Muscle layer of colon (tissue), 2 donors: ENCODE measurements at regions not wholly inside any gene's neighbourhood (a gene's known extent, or its start where the extent isn't known, plus 50 kb on each side); places are given as distances from the start of the nearest gene placed in this dataset.

Source experiments
- H3K27ac ChIP-seq: one replicate; pipeline ENCODE4 v1.7.0; 2013; ENCODE audit warnings: low read depth, mild to moderate bottlenecking, low read length, moderate library complexity
- H3K27me3 ChIP-seq, 2 donors: one replicate each; pipeline ENCODE4 v1.7.0; 2013; ENCODE audit warnings: low read length in 2 of 2, mild to moderate bottlenecking in 2 of 2; ENCODE audit not compliant: insufficient read depth in 2 of 2, control insufficient read depth in 1 of 2
- H3K36me3 ChIP-seq: one replicate; pipeline ENCODE4 v1.7.0; 2013; ENCODE audit warnings: mild to moderate bottlenecking, low read length; ENCODE audit not compliant: insufficient read depth
- H3K4me1 ChIP-seq: one replicate; pipeline ENCODE4 v1.7.0; 2013; ENCODE audit warnings: mild to moderate bottlenecking, low read length; ENCODE audit not compliant: insufficient read depth
- H3K4me3 ChIP-seq, 2 donors: one replicate each; pipeline ENCODE4 v1.7.0; 2013; ENCODE audit warnings: low read length in 2 of 2, low read depth in 1 of 2, mild to moderate bottlenecking in 1 of 2, moderate library complexity in 1 of 2
- H3K9ac ChIP-seq: one replicate; pipeline ENCODE4 v1.7.0; 2013; ENCODE audit warnings: low read length
- H3K9me3 ChIP-seq: one replicate; pipeline ENCODE4 v1.7.0; 2013; ENCODE audit warnings: mild to moderate bottlenecking, low read length
- donor health status: abdominal sarcoma.
- donor health status: Adenocarcinoma of cecum.

DNA sequence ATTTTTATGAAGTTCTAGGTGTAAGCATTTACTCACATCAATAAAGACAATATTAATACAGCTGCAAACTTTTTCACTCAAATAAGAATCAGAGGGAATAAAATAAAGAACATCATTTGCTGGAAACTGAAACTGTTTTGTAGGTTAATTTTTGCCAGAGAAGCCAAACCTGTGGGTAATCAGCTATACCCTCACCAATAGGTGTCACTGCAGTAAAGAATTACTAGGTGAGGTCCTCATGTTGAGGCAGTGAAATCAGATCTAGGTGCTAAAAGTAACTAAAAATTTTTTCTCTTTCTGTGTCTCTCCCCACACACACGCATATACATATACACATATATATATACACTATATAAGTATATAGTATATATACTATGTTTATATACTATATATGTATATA lies 1016.3 kb upstream of the SEMA6A start:
- Histone ChIP-seq H3K4me1 (no peaks in the 10 kb centered on the region), H3K9ac (no peak overlapping the region), H3K27ac (no peak overlapping the region), H3K27me3 (no peaks in the 10 kb centered on the region), H3K36me3 (no peaks in the 10 kb centered on the region), H3K9me3 (no peaks in the 10 kb centered on the region), H3K4me3 (no peak overlapping the region)

DNA sequence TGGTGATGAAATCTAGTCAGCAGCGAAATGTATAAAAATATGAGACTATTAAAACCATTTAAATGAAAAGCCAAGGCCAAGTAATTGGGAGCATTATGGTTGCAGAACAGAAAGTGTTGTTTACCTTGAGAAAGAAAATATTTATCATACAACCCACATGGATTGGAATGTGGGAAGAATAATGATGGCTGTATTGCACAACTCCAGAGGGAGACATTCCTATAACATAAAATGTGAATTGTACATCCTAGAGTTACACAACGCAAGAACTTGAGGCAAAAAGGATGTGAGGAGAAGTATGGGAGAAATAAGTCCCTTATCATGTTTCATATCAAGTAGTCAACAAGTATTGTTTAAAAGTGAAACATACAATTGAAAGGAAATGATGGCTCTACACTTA lies 1014.0 kb upstream of the SEMA6A start:
- H3K36me3 ChIP-seq: no peaks in the 10 kb centered on the region
- H3K9ac ChIP-seq: no peak overlapping the region
- no peaks in the 10 kb centered on the region for H3K4me1 ChIP-seq
- H3K27ac ChIP-seq: no peak overlapping the region
- H3K4me3 ChIP-seq: no peak overlapping the region
- no peaks in the 10 kb centered on the region for H3K9me3 ChIP-seq
- H3K27me3 ChIP-seq: no peaks in the 10 kb centered on the region

DNA sequence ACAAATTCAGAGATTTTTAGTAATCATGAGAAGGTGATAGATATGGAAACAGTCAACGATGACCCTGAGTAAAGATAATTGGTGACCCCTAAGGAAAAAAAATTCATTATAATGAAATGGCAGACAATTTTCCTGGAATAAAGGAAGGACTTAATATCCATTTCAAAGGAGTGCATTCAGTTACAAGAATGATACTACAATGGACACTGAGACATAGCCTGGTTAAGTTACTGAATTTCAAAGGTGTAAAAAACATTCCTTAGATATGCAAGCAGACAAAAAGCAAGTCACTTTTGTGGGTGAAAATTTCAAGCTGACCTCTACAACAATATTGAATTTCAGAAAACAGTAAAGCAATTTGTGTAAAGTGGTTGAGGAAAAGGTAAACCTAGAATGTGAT lies 1012.5 kb upstream of the SEMA6A start:
- no peak overlapping the region for H3K9ac ChIP-seq
- no peaks in the 10 kb centered on the region for H3K4me1 ChIP-seq
- H3K36me3 ChIP-seq: no peaks in the 10 kb centered on the region
- no peak overlapping the region for H3K27ac ChIP-seq
- H3K4me3 ChIP-seq: no peak overlapping the region
- H3K9me3 ChIP-seq: no peaks in the 10 kb centered on the region
- no peaks in the 10 kb centered on the region for H3K27me3 ChIP-seq

DNA sequence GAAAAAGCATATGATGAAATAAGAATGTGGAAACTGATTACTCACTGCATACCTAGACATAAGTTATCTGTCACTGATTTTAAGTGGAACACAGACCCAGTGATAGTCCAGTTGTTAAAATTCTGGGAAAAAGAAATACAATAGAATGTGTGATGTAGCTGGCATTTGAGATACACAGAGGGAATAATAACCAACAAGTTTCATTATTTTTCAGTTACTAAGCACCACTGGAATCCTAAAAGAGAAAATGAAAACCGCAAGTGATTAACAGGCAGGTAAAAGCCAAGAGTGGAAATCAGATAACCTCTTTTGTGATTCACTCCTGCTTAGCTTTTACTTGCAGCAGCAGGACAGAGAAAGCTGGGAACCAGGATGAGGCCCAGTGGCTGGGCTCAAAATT lies 994.0 kb upstream of the SEMA6A start:
- no peak overlapping the region for H3K27ac ChIP-seq
- H3K4me1 ChIP-seq: no peaks in the 10 kb centered on the region
- H3K4me3 ChIP-seq: no peak overlapping the region
- no peak overlapping the region for H3K9ac ChIP-seq
- H3K9me3 ChIP-seq: no peaks in the 10 kb centered on the region
- no peaks in the 10 kb centered on the region for H3K36me3 ChIP-seq
- no peaks in the 10 kb centered on the region for H3K27me3 ChIP-seq

DNA sequence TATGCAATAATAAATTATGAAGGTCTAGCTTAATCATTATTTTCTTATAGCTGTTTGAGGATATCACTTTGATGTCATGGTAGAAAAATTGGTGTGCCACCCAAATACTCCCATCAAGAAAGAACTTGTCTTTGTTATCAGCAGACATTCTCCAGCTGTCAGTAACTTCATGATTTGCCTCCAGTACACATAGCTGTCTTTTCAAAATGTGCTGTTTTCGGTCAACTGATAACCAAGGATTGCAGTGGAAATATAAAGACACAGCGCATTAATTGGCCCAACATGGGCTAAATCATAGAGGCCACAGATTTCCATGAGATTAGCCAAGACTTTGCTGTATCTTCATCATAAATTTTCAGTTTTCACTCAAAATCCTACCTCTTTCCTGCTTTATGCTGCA lies 993.5 kb upstream of the SEMA6A start:
- no peaks in the 10 kb centered on the region for H3K36me3 ChIP-seq
- H3K4me1 ChIP-seq: no peaks in the 10 kb centered on the region
- H3K27ac ChIP-seq: no peak overlapping the region
- H3K4me3 ChIP-seq: no peak overlapping the region
- H3K9ac ChIP-seq: no peak overlapping the region
- H3K9me3 ChIP-seq: no peaks in the 10 kb centered on the region
- no peaks in the 10 kb centered on the region for H3K27me3 ChIP-seq

DNA sequence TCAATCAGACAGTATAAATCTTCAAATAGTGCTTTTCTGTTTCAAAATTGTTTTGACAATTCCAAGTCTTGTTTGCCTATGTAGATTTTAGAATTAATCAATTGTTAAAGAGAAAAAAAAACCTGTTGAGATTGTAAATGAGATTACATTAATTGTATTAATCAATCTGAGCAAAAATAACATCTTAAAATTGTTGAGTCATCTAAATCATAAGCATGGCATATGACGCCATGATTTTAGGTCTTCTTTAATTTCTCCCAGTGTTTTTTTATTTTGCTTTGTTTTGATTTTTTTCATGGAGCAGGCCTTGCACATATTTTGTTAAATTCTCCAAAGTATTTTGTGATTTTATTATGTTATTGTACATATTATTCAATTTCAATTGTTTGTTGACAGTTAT lies 988.0 kb upstream of the SEMA6A start:
- H3K36me3 ChIP-seq: no peaks in the 10 kb centered on the region
- H3K9ac ChIP-seq: no peak overlapping the region
- H3K4me3 ChIP-seq: no peak overlapping the region
- no peak overlapping the region for H3K27ac ChIP-seq
- H3K27me3 ChIP-seq: no peaks in the 10 kb centered on the region
- no peaks in the 10 kb centered on the region for H3K4me1 ChIP-seq
- no peaks in the 10 kb centered on the region for H3K9me3 ChIP-seq

DNA sequence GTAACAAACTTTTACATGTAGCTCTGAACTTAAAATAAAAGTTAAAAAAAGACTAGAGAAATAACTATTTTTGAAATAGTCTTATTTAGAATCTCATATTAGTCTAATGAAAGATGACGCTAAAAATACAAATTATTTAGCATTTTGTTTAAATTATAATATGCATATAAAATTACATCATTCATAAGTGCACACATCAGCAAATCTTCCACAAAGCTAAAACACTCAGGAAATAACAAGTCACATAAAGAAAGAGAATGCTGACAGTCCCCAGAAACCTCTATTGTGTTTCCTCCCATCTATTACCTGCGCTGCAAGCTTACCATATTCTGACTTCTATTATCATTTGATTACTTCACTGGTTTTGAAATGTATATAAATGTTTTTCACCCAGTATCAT lies 986.9 kb upstream of the SEMA6A start:
- Histone ChIP-seq H3K27me3 (no peaks in the 10 kb centered on the region), H3K4me1 (no peaks in the 10 kb centered on the region), H3K36me3 (no peaks in the 10 kb centered on the region), H3K27ac (no peak overlapping the region), H3K9ac (no peak overlapping the region), H3K9me3 (no peaks in the 10 kb centered on the region), H3K4me3 (no peak overlapping the region)

DNA sequence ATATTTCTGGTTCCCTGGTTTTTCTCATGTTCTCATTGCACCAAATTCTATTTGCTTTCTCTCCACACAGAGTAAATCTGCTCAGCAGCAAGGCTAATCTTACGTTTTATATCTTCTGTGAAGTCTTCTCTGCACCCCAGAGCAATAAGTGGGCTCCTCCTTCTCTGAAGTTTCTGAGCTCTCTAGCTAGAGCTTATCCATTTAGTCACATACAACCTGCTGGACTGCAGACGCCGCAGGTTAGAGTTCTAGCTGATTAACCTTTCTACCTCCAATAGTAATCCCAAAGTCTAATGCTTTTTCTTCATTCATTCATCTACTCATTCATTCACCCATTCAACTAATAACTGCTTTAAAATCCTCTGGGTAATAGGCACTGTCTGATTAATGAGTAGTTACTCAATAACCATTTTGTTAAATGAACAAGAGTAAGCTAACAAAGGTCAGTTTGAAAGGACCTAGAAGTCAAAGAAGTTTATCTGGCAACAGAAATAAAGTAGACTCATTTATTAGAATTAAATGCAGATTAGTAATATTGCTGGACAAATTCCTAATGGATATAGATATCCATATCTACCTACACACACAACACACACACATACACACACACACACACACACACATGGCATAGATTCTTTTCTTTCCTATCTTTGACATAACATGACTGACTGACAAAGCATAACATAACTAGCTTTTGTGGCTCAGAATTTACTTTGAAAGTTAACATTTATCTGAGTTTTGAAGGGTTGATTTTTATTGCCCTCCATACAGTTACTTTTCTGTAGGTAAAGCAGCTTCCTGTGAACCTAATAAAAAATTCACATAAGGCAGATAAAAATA lies 984.6 kb upstream of the SEMA6A start:
- H3K4me1 ChIP-seq: no peaks in the 10 kb centered on the region
- H3K9me3 ChIP-seq: no peaks in the 10 kb centered on the region
- H3K27me3 ChIP-seq: no peaks in the 10 kb centered on the region
- no peaks in the 10 kb centered on the region for H3K36me3 ChIP-seq
- H3K4me3 ChIP-seq: no peak overlapping the region
- no peak overlapping the region for H3K9ac ChIP-seq
- H3K27ac ChIP-seq: no peak overlapping the region

DNA sequence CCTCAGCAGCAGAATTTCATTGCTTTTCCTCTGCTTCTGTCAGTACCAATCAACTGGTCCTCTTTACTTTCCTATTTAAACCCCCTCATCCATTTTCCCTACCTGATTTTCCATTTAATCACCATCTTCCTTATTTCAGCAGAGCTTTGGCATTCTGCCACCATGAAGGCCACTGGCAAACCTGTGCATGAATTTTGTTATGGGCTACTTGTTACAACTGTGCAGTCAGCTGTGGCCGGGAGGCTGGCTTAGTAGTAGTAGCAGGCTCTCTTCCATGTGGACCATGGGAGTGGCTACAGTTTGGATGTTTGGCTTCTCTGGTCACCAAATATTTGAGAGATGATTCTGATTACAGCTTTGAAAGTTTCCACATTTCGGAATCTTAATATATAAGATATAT lies 976.6 kb upstream of the SEMA6A start:
- no peaks in the 10 kb centered on the region for H3K4me1 ChIP-seq
- no peaks in the 10 kb centered on the region for H3K27me3 ChIP-seq
- H3K9ac ChIP-seq: no peak overlapping the region
- no peaks in the 10 kb centered on the region for H3K9me3 ChIP-seq
- no peaks in the 10 kb centered on the region for H3K36me3 ChIP-seq
- no peak overlapping the region for H3K4me3 ChIP-seq
- no peak overlapping the region for H3K27ac ChIP-seq

DNA sequence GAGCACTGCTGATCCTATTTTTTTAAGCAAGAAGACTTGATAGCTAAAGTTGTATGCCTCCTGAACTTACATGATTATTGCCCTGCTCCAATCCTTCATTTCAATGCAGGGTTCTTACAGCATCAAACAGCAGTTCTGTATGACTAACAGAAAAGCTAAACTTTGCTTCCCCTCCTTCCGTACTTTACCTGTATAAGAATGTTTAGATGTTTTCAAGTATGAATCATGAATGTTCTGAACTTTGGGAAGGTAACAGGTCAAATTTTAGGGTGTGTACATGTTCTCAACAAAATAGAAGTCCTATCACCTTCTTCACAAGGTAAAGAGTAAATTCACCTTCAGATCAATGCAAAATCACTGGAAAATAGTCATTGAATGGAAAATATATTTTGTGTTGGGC lies 972.6 kb upstream of the SEMA6A start:
- no peaks in the 10 kb centered on the region for H3K9me3 ChIP-seq
- no peaks in the 10 kb centered on the region for H3K27me3 ChIP-seq
- no peaks in the 10 kb centered on the region for H3K4me1 ChIP-seq
- H3K9ac ChIP-seq: no peak overlapping the region
- no peak overlapping the region for H3K27ac ChIP-seq
- no peak overlapping the region for H3K4me3 ChIP-seq
- no peaks in the 10 kb centered on the region for H3K36me3 ChIP-seq

DNA sequence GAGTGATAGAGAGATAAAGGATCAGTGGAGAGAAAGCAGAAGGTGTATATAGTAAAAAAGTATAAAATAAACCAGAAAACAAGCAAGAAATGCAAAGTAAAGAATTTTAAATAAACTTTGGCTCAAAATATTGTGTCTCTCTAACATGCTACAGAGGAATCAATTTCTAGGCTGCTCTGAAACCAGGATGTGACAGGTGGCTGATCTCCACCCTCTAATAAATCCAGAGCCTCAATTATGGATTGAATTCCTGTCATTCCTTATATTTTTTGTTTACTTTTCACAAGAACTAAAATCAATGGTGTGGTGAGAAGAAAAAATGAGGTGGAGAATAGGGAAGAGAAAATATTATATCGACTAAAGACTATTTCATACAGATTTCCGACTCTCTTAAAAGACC lies 965.1 kb upstream of the SEMA6A start:
- Histone ChIP-seq H3K4me3 (no peak overlapping the region), H3K4me1 (no peaks in the 10 kb centered on the region), H3K27me3 (no peaks in the 10 kb centered on the region), H3K27ac (no peak overlapping the region), H3K9me3 (no peaks in the 10 kb centered on the region), H3K36me3 (no peaks in the 10 kb centered on the region), H3K9ac (no peak overlapping the region)

DNA sequence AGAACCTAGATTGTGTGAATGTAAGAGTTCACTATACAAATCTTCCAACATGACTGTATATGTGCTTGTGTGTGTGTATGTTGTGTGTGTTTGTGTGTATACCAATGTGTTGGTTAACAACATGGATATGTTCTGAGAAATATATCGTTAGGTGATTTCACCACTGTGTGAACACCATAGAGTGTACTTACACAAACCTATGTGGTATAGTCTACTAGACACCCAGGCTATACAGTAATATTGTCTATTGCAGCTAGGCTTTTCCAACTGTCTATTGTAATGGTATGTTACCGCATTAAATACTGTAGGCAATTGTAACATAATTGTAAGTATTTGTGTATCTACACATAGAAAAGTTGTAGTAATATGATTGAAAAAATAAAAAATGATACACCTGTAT lies 959.2 kb upstream of the SEMA6A start:
- H3K4me3 ChIP-seq: no peak overlapping the region
- H3K27ac ChIP-seq: no peak overlapping the region
- H3K27me3 ChIP-seq: no peaks in the 10 kb centered on the region
- no peak overlapping the region for H3K9ac ChIP-seq
- no peaks in the 10 kb centered on the region for H3K4me1 ChIP-seq
- H3K36me3 ChIP-seq: no peaks in the 10 kb centered on the region
- H3K9me3 ChIP-seq: no peaks in the 10 kb centered on the region
